HCT116 (cell line): ENCODE measurements at regions not wholly inside any gene's neighbourhood (a gene's known extent, or its start where the extent isn't known, plus 50 kb on each side); places are given as distances from the start of the nearest gene placed in this dataset.

Source experiments
- ATAC-seq: fragments of 200-7000 bp; cut with Tn5 transposase; 2 replicates; pipeline ENCODE4 v1.9.1; 2020; ENCODE audit warnings: mild to moderate bottlenecking, moderate library complexity
- BruUV-seq: library from RNA; stranded (reverse); fragments of 400-500 nt; replicated peaks from 2 replicates; lab custom pipeline; 2021; lab: Mats Ljungman, UMichigan
- CTCF ChIA-PET: fragments of 300-600 bp; sonication (Branson Sonifier 250); formaldehyde crosslinking; loops from one replicate; lab custom pipeline; 2021; ENCODE audit warnings: antibody characterized with exemption; lab: Charles Lee
- POLR2A ChIA-PET: fragments of 300-600, 350-600 bp; sonication (Branson Sonifier 250); formaldehyde crosslinking; loops from one replicate; lab custom pipeline; 2021; ENCODE audit warnings: antibody characterized with exemption; lab: Charles Lee
- RAD21 ChIA-PET, 2 experiments: fragments of 300-600 bp; sonication (Branson Sonifier 250); formaldehyde crosslinking; loops; one replicate each; lab custom pipeline; 2023; ENCODE audit warnings: low total read pairs in 2 of 2; ENCODE audit not compliant: uncharacterized antibody in 2 of 2, unreplicated experiment in 2 of 2, low non-redundant PET in 1 of 2; lab: Charles Lee
- DNase-seq: peaks from one replicate; pipeline ENCODE4 v3.0.0-alpha.2; 2010; ENCODE audit warnings: low read depth, low spot score
- H2AFZ ChIP-seq: fragments of 200-600 bp; shearing (Covaris generic), sonication (generic); 2 replicates; pipeline ENCODE4 v1.6.1; 2017; ENCODE audit warnings: low read depth, mixed run types, mixed read lengths, antibody characterized with exemption, low read length; ENCODE audit not compliant: poor library complexity, severe bottlenecking
- H3K27ac ChIP-seq: 2 replicates; pipeline ENCODE4 v1.5.1; 2012; ENCODE audit warnings: low read depth, low read length
- H3K27me3 ChIP-seq: fragments of 200-600 bp; sonication (generic); 2 replicates; pipeline ENCODE4 v1.6.1; 2016; ENCODE audit warnings: mixed run types, low read length, mixed read lengths; ENCODE audit not compliant: insufficient read depth
- H3K36me3 ChIP-seq, 2 experiments: fragments of 200-500 bp in 1 of 2; fragments of 200-600 bp in 1 of 2; sonication (Bioruptor generic) in 1 of 2; sonication (generic) in 1 of 2; 2 replicates each; pipeline versions ENCODE4 v1.5.1 to v1.6.1; 2014 to 2016; ENCODE audit warnings: low read length in 2 of 2, inconsistent platforms in 1 of 2, mixed read lengths in 1 of 2, mixed run types in 1 of 2; ENCODE audit not compliant: insufficient read depth in 2 of 2, control insufficient read depth in 1 of 2
- H3K4me1 ChIP-seq, 2 experiments: fragments of 200-600 bp in 1 of 2; sonication (generic) in 1 of 2; 2 replicates each; pipeline versions ENCODE4 v1.5.1 to v1.6.1; 2012 to 2017; ENCODE audit warnings: low read length in 2 of 2, inconsistent platforms in 1 of 2, mild to moderate bottlenecking in 1 of 2, mixed read lengths in 1 of 2, mixed run types in 1 of 2, moderate library complexity in 1 of 2; ENCODE audit not compliant: insufficient read depth in 2 of 2, control insufficient read depth in 1 of 2
- H3K4me2 ChIP-seq: fragments of 200-600 bp; sonication (generic); 2 replicates; pipeline ENCODE4 v1.6.1; 2017; ENCODE audit warnings: mixed run types, low read length, mixed read lengths
- H3K4me3 ChIP-seq, 2 experiments: fragments of 200-600 bp in 1 of 2; sonication (generic) in 1 of 2; replicated peaks in 1 of 2; 2 replicates each; pipeline ENCODE4 v1.5.1; 2011 to 2016; ENCODE audit warnings: low read length in 2 of 2, control low read depth in 1 of 2, low read depth in 1 of 2, mild to moderate bottlenecking in 1 of 2, mixed read lengths in 1 of 2, mixed run types in 1 of 2
- H3K79me2 ChIP-seq: fragments of 200-600 bp; sonication (generic); 2 replicates; pipeline ENCODE4 v1.6.1; 2017; ENCODE audit warnings: mild to moderate bottlenecking, mixed run types, low read length, moderate library complexity, mixed read lengths; ENCODE audit not compliant: insufficient read depth
- H3K9ac ChIP-seq: fragments of 200-600 bp; sonication (generic); 2 replicates; pipeline ENCODE4 v1.6.1; 2016; ENCODE audit warnings: low read length, mixed read lengths
- H3K9me2 ChIP-seq: fragments of 200-600 bp; sonication (generic), shearing (Covaris generic); 2 replicates; pipeline ENCODE4 v1.6.1; 2017; ENCODE audit warnings: mixed run types, mild to moderate bottlenecking, moderate library complexity; ENCODE audit not compliant: insufficient read depth
- H3K9me3 ChIP-seq, 2 experiments: fragments of 200-500 bp in 1 of 2; fragments of 200-600 bp in 1 of 2; sonication (Bioruptor generic) in 1 of 2; sonication (generic) in 1 of 2; 2 replicates each; pipeline ENCODE4 v1.6.1; 2014 to 2017; ENCODE audit warnings: low read length in 2 of 2, mixed read lengths in 2 of 2, inconsistent platforms in 1 of 2, low read depth in 1 of 2, mild to moderate bottlenecking in 1 of 2, mixed run types in 1 of 2, moderate library complexity in 1 of 2; ENCODE audit not compliant: control insufficient read depth in 1 of 2, insufficient read depth in 1 of 2
- H4K20me1 ChIP-seq: fragments of 200-600 bp; sonication (generic), shearing (Covaris generic); 2 replicates; pipeline ENCODE4 v1.6.1; 2017; ENCODE audit warnings: mixed run types, mild to moderate bottlenecking, moderate library complexity; ENCODE audit not compliant: insufficient read depth
- ATF3 ChIP-seq: IDR thresholded peaks from 2 replicates; pipeline ENCODE4 v1.6.1; 2012
- CTCF ChIP-seq, 3 experiments: fragments of 200-600 bp in 1 of 3; sonication (generic) in 1 of 3; IDR thresholded peaks in 2 of 3; conservative IDR thresholded peaks in 1 of 3; 2 replicates each; pipeline ENCODE4 v1.5.1; 2012 to 2017; ENCODE audit warnings: low read depth in 2 of 3, low read length in 2 of 3, antibody characterized with exemption in 1 of 3, borderline replicate concordance in 1 of 3, control low read depth in 1 of 3, mild to moderate bottlenecking in 1 of 3, mixed read lengths in 1 of 3, mixed run types in 1 of 3, moderate library complexity in 1 of 3; ENCODE audit not compliant: insufficient read depth in 1 of 3
- EGR1 ChIP-seq: IDR thresholded peaks from 2 replicates; pipeline ENCODE4 v1.6.1; 2012; ENCODE audit warnings: low read depth
- EZH2 ChIP-seq: fragments of 200-600 bp; sonication (generic); IDR thresholded peaks from 2 replicates; pipeline ENCODE4 v1.6.1; 2017; ENCODE audit warnings: antibody characterized with exemption, mixed run types
- EZH2phosphoT487 ChIP-seq: fragments of 200-600 bp; IDR thresholded peaks from 2 replicates; pipeline ENCODE4 v1.6.1; 2018; ENCODE audit warnings: antibody characterized with exemption, borderline replicate concordance
- FOSL1 ChIP-seq: IDR thresholded peaks from 2 replicates; pipeline ENCODE4 v1.6.1; 2012; ENCODE audit warnings: low read depth
- JUND ChIP-seq: IDR thresholded peaks from 2 replicates; pipeline ENCODE4 v1.6.1; 2012
- POLR2A ChIP-seq: IDR thresholded peaks from 2 replicates; pipeline ENCODE4 v1.7.0; 2011; ENCODE audit warnings: borderline replicate concordance; ENCODE audit not compliant: insufficient read depth, insufficient read length; ENCODE audit errors: extremely low read depth
- POLR2AphosphoS5 ChIP-seq: IDR thresholded peaks from 2 replicates; pipeline ENCODE4 v1.6.1; 2011; ENCODE audit warnings: mild to moderate bottlenecking, low read depth, low read length, moderate library complexity
- RAD21 ChIP-seq: IDR thresholded peaks from 2 replicates; pipeline ENCODE4 v1.6.1; 2012; ENCODE audit warnings: low read depth, mild to moderate bottlenecking
- REST ChIP-seq: IDR thresholded peaks from 2 replicates; pipeline ENCODE4 v1.6.1; 2012; ENCODE audit warnings: low read depth
- SIN3A ChIP-seq: IDR thresholded peaks from 2 replicates; pipeline ENCODE4 v1.6.1; 2012; ENCODE audit warnings: low read depth
- SRF ChIP-seq: IDR thresholded peaks from 2 replicates; pipeline ENCODE4 v1.6.1; 2012; ENCODE audit warnings: low read depth
- ZFX ChIP-seq: fragments of 450-650 bp; IDR thresholded peaks from 2 replicates; pipeline ENCODE4 v1.6.1; 2017
- intact Hi-C: fragments of 100-400 bp; cut with micrococcal nuclease; formaldehyde crosslinking; loops from 2 replicates; pipeline ENCODE4 v1.10.0; 2022
- TF ChIP-seq, protein P1 (sequence below): IDR thresholded peaks from 2 replicates; pipeline ENCODE4 v1.6.1; 2012

- BruUV-seq, result no TSS peak
- Histone ChIP-seq H4K20me1 (no peaks in the 10 kb centered on the region), H3K4me2 (no peak overlapping the region), H2AFZ (no peak overlapping the region), H3K27me3 (peaks cover 6% of the 10 kb centered on the region), H3K9me3 (peaks cover 0 to 4% of the 10 kb centered on the region in 2 experiments; a peak in 1 of 4 replicates), H3K79me2 (no peaks in the 10 kb centered on the region), H3K27ac (no peak overlapping the region), H3K4me3 (no peak overlapping the region), H3K4me1 (no peaks in the 10 kb centered on the region), H3K9me2 (no peaks in the 10 kb centered on the region), H3K36me3 (no peaks in the 10 kb centered on the region), H3K9ac (no peak overlapping the region)
- RAD21 ChIA-PET, result no interaction called here
- ATAC-seq, result no peak
- intact Hi-C loops, result no loop called here
- DNase-seq, result no peak
- POLR2A ChIA-PET, result no interaction called here
- CTCF ChIA-PET, result no interaction called here
- TF ChIP-seq CTCF (IDR thresholded peaks at IDR 0.05 in 2 of 3, conservative IDR thresholded peaks at IDR 0.05 in 1 of 3; ENCODE audit: borderline replicate concordance in 1 of 3, insufficient read depth in 1 of 3, low read depth in 2 of 3, low read length in 2 of 3) (no peak), EZH2phosphoT487 (no peak), POLR2AphosphoS5 (no peak), SRF (no peak), ATF3 (no peak), POLR2A (no peak), FOSL1 (no peak), JUND (no peak), REST (no peak), EZH2 (no peak), RAD21 (no peak), EGR1 (no peak), ZFX (no peak), SIN3A (no peak)
- TF ChIP-seq, protein P1, sequence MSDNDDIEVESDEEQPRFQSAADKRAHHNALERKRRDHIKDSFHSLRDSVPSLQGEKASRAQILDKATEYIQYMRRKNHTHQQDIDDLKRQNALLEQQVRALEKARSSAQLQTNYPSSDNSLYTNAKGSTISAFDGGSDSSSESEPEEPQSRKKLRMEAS, result no peak
These were observed 290.9 kb downstream of the AACS start for GRCh38 chr12:125356111-125356510.
